ENCODE measurements at regions not wholly inside any gene's neighbourhood (a gene's known extent, or its start where the extent isn't known, plus 50 kb on each side); places are given as distances from the start of the nearest gene placed in this dataset.

GRCh38 chr1:65504263-65504662, 83.8 kb downstream of the LEPR start:
- POLR2A ChIA-PET (ENCODE audit: low non-redundant PET), result no interaction called here
- BruUV-seq (replicated peaks), result no TSS peak
- intact Hi-C loops (cut with micrococcal nuclease; ENCODE audit: unreplicated experiment), result no loop called here

GRCh38 chr1:65505547-65506300, 85.3 kb downstream of the LEPR start:
- Histone ChIP-seq H3K36me3 (ENCODE audit: insufficient read depth, low read length, poor library complexity, severe bottlenecking) (no peaks in the 10 kb centered on the region), H3K4me1 (ENCODE audit: insufficient read depth, low read length, poor library complexity, severe bottlenecking) (no peaks in the 10 kb centered on the region), H3K9me3 (ENCODE audit: low read depth, low read length, poor library complexity, severe bottlenecking) (no peaks in the 10 kb centered on the region), H3K27me3 (replicated peaks; ENCODE audit: insufficient read depth, low read depth, low read length, poor library complexity) (no peaks in the 10 kb centered on the region), H3K27ac (ENCODE audit: low read depth, low read length, poor library complexity, severe bottlenecking) (no peak overlapping the region), H3K4me3 (ENCODE audit: low read depth, low read length, poor library complexity, severe bottlenecking) (no peak overlapping the region)
- CTCF ChIA-PET, result no interaction called here
- POLR2A ChIA-PET (ENCODE audit: low non-redundant PET), result no interaction called here
- intact Hi-C loops (cut with micrococcal nuclease; ENCODE audit: unreplicated experiment), result no loop called here
- no TSS peak for BruUV-seq (replicated peaks)
- no peak for DNase-seq (ENCODE audit: low spot score)
- no peak for TF ChIP-seq EZH2 (IDR thresholded peaks at IDR 0.05; ENCODE audit: borderline replicate concordance, low read depth, low read length, poor library complexity, severe bottlenecking)
- no peak for TF ChIP-seq CTCF (conservative IDR thresholded peaks at IDR 0.05; ENCODE audit: low read depth, low read length)

More at GRCh38 chr1:65504263-65504662, 83.8 kb downstream of the LEPR start:
- no peak for DNase-seq (ENCODE audit: low spot score)
- no peaks in the 10 kb centered on the region for H3K9me3 ChIP-seq (ENCODE audit: low read depth, low read length, poor library complexity, severe bottlenecking)
- H3K27ac ChIP-seq (ENCODE audit: low read depth, low read length, poor library complexity, severe bottlenecking), result no peak overlapping the region
- CTCF ChIA-PET, result no interaction called here
- no peak overlapping the region for H3K4me3 ChIP-seq (ENCODE audit: low read depth, low read length, poor library complexity, severe bottlenecking)
- no peaks in the 10 kb centered on the region for H3K4me1 ChIP-seq (ENCODE audit: insufficient read depth, low read length, poor library complexity, severe bottlenecking)
- no peak for TF ChIP-seq CTCF (conservative IDR thresholded peaks at IDR 0.05; ENCODE audit: low read depth, low read length)
- no peak for TF ChIP-seq EZH2 (IDR thresholded peaks at IDR 0.05; ENCODE audit: borderline replicate concordance, low read depth, low read length, poor library complexity, severe bottlenecking)
- H3K27me3 ChIP-seq (replicated peaks; ENCODE audit: insufficient read depth, low read depth, low read length, poor library complexity), result no peaks in the 10 kb centered on the region
- H3K36me3 ChIP-seq (ENCODE audit: insufficient read depth, low read length, poor library complexity, severe bottlenecking), result no peaks in the 10 kb centered on the region

- intact Hi-C loops (cut with micrococcal nuclease; ENCODE audit: unreplicated experiment), result no loop called here
Measured at GRCh38 chr1:65508051-65508450, 87.6 kb downstream of the LEPR start.

More at GRCh38 chr1:65508051-65508450, 87.6 kb downstream of the LEPR start:
- H3K4me3 ChIP-seq (ENCODE audit: low read depth, low read length, poor library complexity, severe bottlenecking), result no peak overlapping the region
- ChIA-PET POLR2A (ENCODE audit: low non-redundant PET) (no interaction called here), CTCF (no interaction called here)
- no TSS peak for BruUV-seq (replicated peaks)
- H3K27me3 ChIP-seq (replicated peaks; ENCODE audit: insufficient read depth, low read depth, low read length, poor library complexity), result no peaks in the 10 kb centered on the region
- no peaks in the 10 kb centered on the region for H3K36me3 ChIP-seq (ENCODE audit: insufficient read depth, low read length, poor library complexity, severe bottlenecking)
- no peaks in the 10 kb centered on the region for H3K4me1 ChIP-seq (ENCODE audit: insufficient read depth, low read length, poor library complexity, severe bottlenecking)
- H3K9me3 ChIP-seq (ENCODE audit: low read depth, low read length, poor library complexity, severe bottlenecking), result no peaks in the 10 kb centered on the region
- TF ChIP-seq EZH2 (IDR thresholded peaks at IDR 0.05; ENCODE audit: borderline replicate concordance, low read depth, low read length, poor library complexity, severe bottlenecking) (no peak), CTCF (conservative IDR thresholded peaks at IDR 0.05; ENCODE audit: low read depth, low read length) (no peak)
- no peak for DNase-seq (ENCODE audit: low spot score)
- no peak overlapping the region for H3K27ac ChIP-seq (ENCODE audit: low read depth, low read length, poor library complexity, severe bottlenecking)

Data from A673 (cell line).